B cell (primary cell): ENCODE measurements at regions not wholly inside any gene's neighbourhood (a gene's known extent, or its start where the extent isn't known, plus 50 kb on each side); places are given as distances from the start of the nearest gene placed in this dataset.

Experiments used
- ATAC-seq: fragments of 200-7000 bp; cut with Tn5 transposase; one replicate; pipeline ENCODE4 v1.10.0; 2021; ENCODE audit warnings: low read depth, mild to moderate bottlenecking, moderate number of reproducible peaks, moderate library complexity
- CTCF ChIA-PET: fragments of 350-600 bp; sonication (Branson Sonifier 250); formaldehyde crosslinking; loops from one replicate; lab custom pipeline; 2021; ENCODE audit warnings: antibody characterized with exemption, inconsistent platforms; lab: Charles Lee
- POLR2A ChIA-PET: fragments of 350-600 bp; sonication (Branson Sonifier 250); formaldehyde crosslinking; loops from one replicate; lab custom pipeline; 2021; ENCODE audit warnings: antibody characterized with exemption; lab: Charles Lee
- DNase-seq: peaks from one replicate; pipeline ENCODE4 v3.0.0; 2013
- H2AFZ ChIP-seq: 2 replicates; pipeline ENCODE4 v1.6.1; 2012; ENCODE audit warnings: mild to moderate bottlenecking, low read depth, low read length; ENCODE audit not compliant: insufficient read depth, poor library complexity, severe bottlenecking
- H3K27ac ChIP-seq, 2 donors: 1 replicate in 1 of 2; 2 replicates in 1 of 2; pipeline ENCODE4 v1.5.1; 2012 to 2013; ENCODE audit warnings: low read length in 2 of 2, mild to moderate bottlenecking in 2 of 2, moderate library complexity in 1 of 2
- H3K27me3 ChIP-seq, 4 experiments: fragments of 200-600 bp in 1 of 4; sonication (generic) in 1 of 4; replicated peaks in 1 of 4; 1 replicate in 2 of 4; 2 replicates in 2 of 4; pipeline versions ENCODE4 v1.6.1 to v1.7.0; 2013 to 2016; ENCODE audit warnings: low read length in 3 of 4, mild to moderate bottlenecking in 2 of 4, mixed read lengths in 1 of 4, moderate library complexity in 1 of 4; ENCODE audit not compliant: insufficient read depth in 4 of 4, control insufficient read depth in 3 of 4; ENCODE audit errors: control extremely low read depth in 1 of 4
- H3K36me3 ChIP-seq, 2 experiments: replicated peaks in 1 of 2; 1 replicate in 1 of 2; 2 replicates in 1 of 2; pipeline versions ENCODE4 v1.6.1 to v1.7.1; 2013; ENCODE audit warnings: low read length in 1 of 2; ENCODE audit not compliant: insufficient read depth in 2 of 2, control insufficient read depth in 1 of 2; ENCODE audit errors: control extremely low read depth in 1 of 2, extremely low read depth in 1 of 2
- H3K4me1 ChIP-seq, 2 donors: fragments of 200-600 bp in 1 of 2; sonication (generic) in 1 of 2; 1 replicate in 1 of 2; 2 replicates in 1 of 2; pipeline versions ENCODE4 v1.5.1 to v1.6.1; 2013 to 2017; ENCODE audit warnings: low read length in 2 of 2; ENCODE audit not compliant: control insufficient read depth in 2 of 2, insufficient read depth in 2 of 2
- H3K4me2 ChIP-seq: replicated peaks from 2 replicates; pipeline ENCODE3; 2012; ENCODE audit warnings: mild to moderate bottlenecking, low read depth, low read length; ENCODE audit not compliant: poor library complexity, severe bottlenecking
- H3K4me3 ChIP-seq, 5 experiments: fragments of 200-600 bp in 1 of 5; sonication (generic) in 1 of 5; 1 replicate in 3 of 5; 2 replicates in 2 of 5; pipeline versions ENCODE4 v1.5.1 to v1.7.0; 2011 to 2016; ENCODE audit warnings: low read length in 4 of 5, mild to moderate bottlenecking in 4 of 5, low read depth in 2 of 5, control low read depth in 1 of 5, moderate library complexity in 1 of 5; ENCODE audit not compliant: insufficient read depth in 1 of 5; ENCODE audit errors: control extremely low read depth in 1 of 5, extremely low read depth in 1 of 5
- H3K79me2 ChIP-seq: fragments of 200-600 bp; sonication (generic); one replicate; pipeline ENCODE4 v1.6.0; 2016; ENCODE audit warnings: low read length; ENCODE audit not compliant: control insufficient read depth, insufficient read depth
- H3K9ac ChIP-seq: fragments of 200-600 bp; sonication (generic); 2 replicates; pipeline ENCODE4 v1.6.1; 2017; ENCODE audit warnings: mild to moderate bottlenecking, low read length, moderate library complexity
- H3K9me3 ChIP-seq, 3 donors: one replicate each; pipeline versions ENCODE4 v1.6.1 to v1.7.1; 2013; ENCODE audit warnings: low read length in 2 of 3; ENCODE audit not compliant: control insufficient read depth in 2 of 3, insufficient read depth in 1 of 3; ENCODE audit errors: control extremely low read depth in 1 of 3
- H4K20me1 ChIP-seq: 2 replicates; pipeline ENCODE4 v1.6.0; 2012; ENCODE audit warnings: mild to moderate bottlenecking, low read length; ENCODE audit not compliant: insufficient read depth, control insufficient read depth, poor library complexity, severe bottlenecking
- H3K27ac Mint-ChIP-seq: one replicate; pipeline ENCODE4 v1.8.0; 2021; ENCODE audit warnings: mixed read lengths
- H3K27me3 Mint-ChIP-seq: one replicate; pipeline ENCODE4 v1.8.0; 2021; ENCODE audit warnings: mixed read lengths
- H3K4me1 Mint-ChIP-seq: one replicate; pipeline ENCODE4 v1.8.0; 2021; ENCODE audit warnings: mixed read lengths
- H3K4me3 Mint-ChIP-seq: one replicate; pipeline ENCODE4 v1.8.0; 2021; ENCODE audit warnings: mixed read lengths
- H3K9me3 Mint-ChIP-seq: one replicate; pipeline ENCODE4 v1.8.0; 2022; ENCODE audit warnings: mixed read lengths; ENCODE audit not compliant: insufficient read depth
- CTCF ChIP-seq: fragments of 200-600 bp; IDR thresholded peaks from one replicate; pipeline ENCODE4 v1.8.0; 2022; ENCODE audit warnings: antibody characterized with exemption, mild to moderate bottlenecking
- EZH2 ChIP-seq: IDR thresholded peaks from 2 replicates; pipeline ENCODE4 v1.6.1; 2012; ENCODE audit warnings: borderline replicate concordance, low read depth, mild to moderate bottlenecking, moderate library complexity, low read length; ENCODE audit not compliant: insufficient read depth, poor library complexity, severe bottlenecking
- WGBS: methylation state at CpG from one replicate; pipeline ENCODE4 v1.1.5; 2013; ENCODE audit warnings: missing lambda C conversion rate; ENCODE audit not compliant: insufficient coverage; 5-methylcytosine and 5-hydroxymethylcytosine counted together
- intact Hi-C: fragments of 100-400 bp; cut with micrococcal nuclease; formaldehyde crosslinking; loops from one replicate; pipeline ENCODE4 v1.10.0; 2022

GRCh38 chr1:195511501-195511900 is 1096.7 kb downstream of the KCNT2 start:
- intact Hi-C loops, result no loop called here

GRCh38 chr1:195501118-195501517 is 1107.1 kb downstream of the KCNT2 start:
- DNase-seq, result no peak
- H3K27me3 ChIP-seq, result no peaks in the 10 kb centered on the region
- no peak overlapping the region for H3K27ac ChIP-seq
- Mint-ChIP-seq H3K27ac (no peak overlapping the region), H3K27me3 (no peaks in the 10 kb centered on the region), H3K4me3 (no peak overlapping the region), H3K9me3 (no peaks in the 10 kb centered on the region), H3K4me1 (no peaks in the 10 kb centered on the region)
- ATAC-seq, result no peak
- no peaks in the 10 kb centered on the region for H3K36me3 ChIP-seq
- no peaks in the 10 kb centered on the region for H3K9me3 ChIP-seq
- no peak overlapping the region for H2AFZ ChIP-seq
- no peaks in the 10 kb centered on the region for H4K20me1 ChIP-seq
- no peaks in the 10 kb centered on the region for H3K4me1 ChIP-seq
- no peak for TF ChIP-seq EZH2
- no peak for TF ChIP-seq CTCF
- H3K79me2 ChIP-seq, result no peaks in the 10 kb centered on the region
- CTCF ChIA-PET, result no interaction called here
- no peak overlapping the region for H3K4me2 ChIP-seq
- no peak overlapping the region for H3K9ac ChIP-seq
- POLR2A ChIA-PET, result no interaction called here
- H3K4me3 ChIP-seq, result no peak overlapping the region
- no CpG with 5 or more reads among the region's 2 CpGs for WGBS
- intact Hi-C loops, result no loop called here

More at GRCh38 chr1:195511501-195511900, 1096.7 kb downstream of the KCNT2 start:
- H3K9me3 Mint-ChIP-seq, result peaks cover 3% of the 10 kb centered on the region
- DNase-seq (no peak), ATAC-seq (no peak)
- Histone ChIP-seq H4K20me1 (no peaks in the 10 kb centered on the region), H3K27me3 (no peaks in the 10 kb centered on the region), H3K9me3 (peaks cover 0 to 1% (median 0%) of the 10 kb centered on the region in 3 donors), H3K9ac (no peak overlapping the region), H2AFZ (no peak overlapping the region), H3K79me2 (no peaks in the 10 kb centered on the region), H3K4me3 (no peak overlapping the region), H3K36me3 (no peaks in the 10 kb centered on the region), H3K4me2 (no peak overlapping the region), H3K4me1 (no peaks in the 10 kb centered on the region), H3K27ac (no peak overlapping the region)
- H3K4me3 Mint-ChIP-seq, result no peak overlapping the region
- no peak overlapping the region for H3K27ac Mint-ChIP-seq
- CTCF ChIA-PET, result no interaction called here
- no CpG with 5 or more reads among the region's 1 CpG for WGBS
- no peaks in the 10 kb centered on the region for H3K4me1 Mint-ChIP-seq
- POLR2A ChIA-PET, result no interaction called here
- H3K27me3 Mint-ChIP-seq, result no peaks in the 10 kb centered on the region
- TF ChIP-seq CTCF, result no peak
- no peak for TF ChIP-seq EZH2
